SK-N-MC (cell line): ENCODE measurements at regions not wholly inside any gene's neighbourhood (a gene's known extent, or its start where the extent isn't known, plus 50 kb on each side); places are given as distances from the start of the nearest gene placed in this dataset.

Experiments
- DNase-seq: peaks from one replicate; pipeline ENCODE4 v3.0.0-alpha.2; 2011; ENCODE audit warnings: low read depth, low spot score
- H3K27ac ChIP-seq: fragments of 200-600 bp; sonication (generic); 2 replicates; pipeline ENCODE4 v1.5.1; 2016; ENCODE audit warnings: mixed run types
- H3K36me3 ChIP-seq: fragments of 200-600 bp; sonication (generic); 2 replicates; pipeline ENCODE4 v1.6.1; 2017; ENCODE audit warnings: antibody characterized with exemption, low read length, mixed read lengths; ENCODE audit not compliant: insufficient read depth
- H3K4me3 ChIP-seq: fragments of 200-600 bp; sonication (generic); 2 replicates; pipeline ENCODE4 v1.5.1; 2016
- H3K9ac ChIP-seq: fragments of 200-600 bp; sonication (generic); 2 replicates; pipeline ENCODE4 v1.8.0; 2017; ENCODE audit warnings: mixed run types, mixed read lengths; ENCODE audit not compliant: insufficient read length
- H3K9me3 ChIP-seq: fragments of 200-600 bp; sonication (generic); 2 replicates; pipeline ENCODE4 v1.6.1; 2017; ENCODE audit warnings: low read depth, mild to moderate bottlenecking, antibody characterized with exemption, low read length, moderate library complexity, mixed read lengths
- EZH2 ChIP-seq: fragments of 200-600 bp; sonication (generic); IDR thresholded peaks from one replicate; pipeline ENCODE4 v1.6.1; 2017; ENCODE audit warnings: antibody characterized with exemption
- FOXP2 ChIP-seq: optimal IDR thresholded peaks from 2 replicates; pipeline ENCODE3; 2011; ENCODE audit warnings: mild to moderate bottlenecking, moderate library complexity; ENCODE audit not compliant: insufficient read depth; ENCODE audit errors: extremely low read length, control extremely low read depth
- POLR2AphosphoS5 ChIP-seq: IDR thresholded peaks from 2 replicates; pipeline ENCODE4 v1.6.1; 2012; ENCODE audit warnings: mild to moderate bottlenecking, low read depth, low read length, borderline replicate concordance

DNA sequence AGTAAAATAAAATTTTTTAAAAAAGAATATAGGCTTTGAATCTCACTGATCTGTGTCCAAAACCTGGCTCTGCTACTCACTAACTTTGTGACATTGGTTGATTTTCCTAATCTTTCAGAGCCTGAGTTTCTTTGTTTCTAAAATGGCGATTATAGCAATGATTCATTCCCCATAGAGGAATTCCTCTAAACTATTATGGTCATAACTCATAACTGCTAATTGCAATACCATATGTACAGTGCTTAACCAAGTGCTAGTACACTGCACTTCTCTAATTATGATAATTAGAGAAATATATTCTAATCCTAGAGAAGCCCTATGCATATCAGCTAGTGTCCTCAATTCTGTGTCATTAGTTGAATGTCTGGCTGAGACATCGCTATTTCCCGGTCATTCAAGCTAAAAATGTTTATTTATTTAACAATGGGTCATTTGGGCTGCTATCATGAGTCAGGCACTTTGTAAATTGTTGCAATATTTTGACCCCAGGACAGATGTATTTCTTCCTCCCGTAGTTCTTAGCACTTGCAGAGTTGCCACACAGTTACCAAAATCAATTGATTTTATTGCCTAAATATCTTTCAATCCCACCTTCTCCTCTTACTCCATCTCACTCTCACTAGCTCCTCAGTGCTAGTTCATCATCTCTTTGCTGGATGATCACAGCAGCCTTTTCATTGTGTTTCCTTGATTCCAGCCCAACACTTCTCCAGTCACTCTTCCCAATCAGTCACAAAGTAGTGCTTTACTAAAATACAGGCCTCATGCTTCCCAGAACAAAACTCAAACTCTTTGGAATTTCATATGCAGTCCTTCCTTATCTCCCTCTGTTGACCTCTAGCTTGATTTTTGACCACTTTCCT lies 200.9 kb upstream of the PAPPA start:
- Histone ChIP-seq H3K27ac (no peak overlapping the region), H3K4me3 (no peak overlapping the region), H3K9me3 (no peaks in the 10 kb centered on the region), H3K36me3 (no peaks in the 10 kb centered on the region), H3K9ac (no peak overlapping the region)
- no peak for DNase-seq
- TF ChIP-seq EZH2 (no peak), POLR2AphosphoS5 (no peak), FOXP2 (no peak)

- Histone ChIP-seq H3K9ac (no peak overlapping the region), H3K9me3 (no peaks in the 10 kb centered on the region), H3K4me3 (no peak overlapping the region), H3K36me3 (no peaks in the 10 kb centered on the region), H3K27ac (no peak overlapping the region)
- no peak for DNase-seq
- TF ChIP-seq EZH2 (no peak), POLR2AphosphoS5 (no peak), FOXP2 (no peak)
These were observed 197.2 kb upstream of the PAPPA start for GRCh38 chr9:115956371-115956770.

DNA sequence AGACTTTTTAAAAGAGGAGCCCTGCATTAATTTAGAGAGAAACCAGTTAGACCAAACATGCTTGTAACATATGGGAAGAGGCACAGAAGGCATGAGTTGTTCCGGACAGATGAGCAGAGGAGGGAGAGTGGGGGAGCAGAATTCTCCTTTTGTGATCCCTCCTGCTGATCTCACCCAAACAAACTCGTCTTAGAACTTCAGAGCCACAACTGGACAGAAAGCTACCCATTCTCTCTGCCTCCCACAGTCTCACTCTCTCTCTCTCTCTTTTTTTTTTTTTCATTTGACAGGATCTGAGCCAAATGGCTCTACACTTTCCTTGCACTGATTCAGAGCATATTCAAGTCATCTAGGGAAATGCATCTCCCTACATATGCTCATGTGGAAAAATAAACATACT lies 196.0 kb upstream of the PAPPA start:
- Histone ChIP-seq H3K9me3 (no peaks in the 10 kb centered on the region), H3K36me3 (no peaks in the 10 kb centered on the region), H3K27ac (0 out of 2 replicates have a peak overlapping the region, but pooled peaks have one; percentile 7), H3K4me3 (no peak overlapping the region), H3K9ac (no peak overlapping the region)
- TF ChIP-seq EZH2 (no peak), POLR2AphosphoS5 (no peak), FOXP2 (no peak)
- no peak for DNase-seq

DNA sequence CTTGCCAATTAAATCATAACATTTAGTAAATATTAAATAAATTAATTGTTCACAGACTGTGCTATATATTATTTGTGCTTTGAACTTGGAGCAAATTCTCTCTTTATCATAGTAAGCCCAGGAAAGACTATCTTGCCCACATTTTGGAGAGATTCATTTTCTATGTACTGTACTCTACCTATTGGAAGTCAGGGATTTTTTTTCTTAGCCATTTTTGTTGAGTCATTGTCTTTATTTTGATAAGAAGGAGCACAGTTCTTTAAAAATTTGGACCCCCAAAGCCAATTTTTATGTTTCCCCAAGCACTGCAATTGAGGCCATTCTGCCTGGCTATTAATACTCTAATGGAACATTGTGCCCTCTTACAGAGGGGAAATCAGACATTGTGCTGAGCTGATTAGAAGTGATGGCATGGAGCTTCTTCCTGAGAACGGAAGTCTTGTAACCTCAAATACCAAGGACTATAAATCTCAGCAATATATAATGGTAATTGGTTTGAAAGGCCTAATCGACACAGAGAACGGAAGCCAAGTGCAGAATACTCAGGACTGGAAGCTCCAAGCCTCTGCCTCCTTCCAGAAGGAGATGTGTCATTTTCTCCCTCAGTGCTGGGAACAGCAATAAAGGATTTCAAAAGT lies 188.8 kb upstream of the PAPPA start:
- Histone ChIP-seq H3K9ac (peak overlapping the region; percentile 60), H3K36me3 (no peaks in the 10 kb centered on the region), H3K9me3 (no peaks in the 10 kb centered on the region), H3K4me3 (peak overlapping the region; percentile 71), H3K27ac (peak overlapping the region; percentile 97)
- DNase-seq = peak; percentile 96
- TF ChIP-seq EZH2 (no peak), POLR2AphosphoS5 (peak; percentile 73; the same call in 1 of the 2 replicates)

- no peak overlapping the region for H3K9ac ChIP-seq
- H3K9me3 ChIP-seq = no peaks in the 10 kb centered on the region
- no peaks in the 10 kb centered on the region for H3K36me3 ChIP-seq
- peak overlapping the region; percentile 97 for H3K27ac ChIP-seq
- DNase-seq = no peak
- TF ChIP-seq EZH2 = no peak
- TF ChIP-seq POLR2AphosphoS5 = no peak
- TF ChIP-seq FOXP2 = no peak
- H3K4me3 ChIP-seq = peak overlapping the region; percentile 50
These were observed 186.9 kb upstream of the PAPPA start for GRCh38 chr9:115966660-115967059.

- no peak for DNase-seq
- H3K27ac ChIP-seq = no peak overlapping the region
- TF ChIP-seq POLR2AphosphoS5 (no peak), FOXP2 (no peak)
- H3K9ac ChIP-seq = no peak overlapping the region
- no peak overlapping the region for H3K4me3 ChIP-seq
- no peaks in the 10 kb centered on the region for H3K9me3 ChIP-seq
- H3K36me3 ChIP-seq = no peaks in the 10 kb centered on the region
These were observed 184.5 kb upstream of the PAPPA start for GRCh38 chr9:115969096-115969495.

- no peak for DNase-seq
These were observed 181.2 kb upstream of the PAPPA start for GRCh38 chr9:115972362-115972761.

DNA sequence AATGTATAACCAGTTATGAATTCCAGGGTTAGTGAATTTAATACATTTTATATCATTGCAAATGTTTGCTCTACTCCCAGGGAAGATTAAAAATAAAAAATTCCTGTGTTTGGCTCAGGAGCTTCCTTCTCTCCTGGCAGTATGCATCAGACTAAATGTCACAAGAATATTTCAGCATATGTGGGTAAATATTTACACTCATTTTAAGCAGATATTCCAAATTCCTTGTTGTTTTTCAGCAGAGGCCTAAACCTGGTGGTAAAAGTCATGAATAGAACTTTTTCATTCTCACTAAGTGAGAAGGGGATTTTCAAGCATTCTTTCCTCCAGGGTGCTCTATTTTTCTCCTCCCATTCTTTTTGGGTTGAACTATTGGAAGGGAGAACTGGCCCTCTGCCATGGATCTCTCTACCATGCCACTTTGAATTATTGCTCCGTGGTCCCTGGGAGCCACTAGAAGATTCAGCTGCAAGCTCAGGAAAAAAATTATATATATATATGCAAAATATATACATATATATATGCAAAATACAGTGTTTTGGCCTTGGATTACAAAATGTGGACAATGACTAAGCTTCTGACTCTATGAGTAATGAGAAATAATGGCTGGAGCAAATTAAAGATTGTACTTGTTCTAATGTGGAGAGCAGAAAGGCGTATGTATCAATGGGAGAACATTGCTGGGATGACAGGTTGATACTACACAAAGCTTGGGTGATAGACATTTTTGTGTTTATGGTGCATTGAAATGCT lies 180.6 kb upstream of the PAPPA start:
- TF ChIP-seq POLR2AphosphoS5 = no peak
- no peak for TF ChIP-seq FOXP2
- TF ChIP-seq EZH2 = no peak
- Histone ChIP-seq H3K36me3 (no peaks in the 10 kb centered on the region), H3K9ac (peak overlapping the region; percentile 58), H3K4me3 (peak overlapping the region; percentile 19; the same call in 1 of the 2 replicates), H3K27ac (peak overlapping the region; percentile 95), H3K9me3 (no peaks in the 10 kb centered on the region; the same call in 1 of the 2 replicates)
- DNase-seq = no peak

More at GRCh38 chr9:115972362-115972761, 181.2 kb upstream of the PAPPA start:
- H3K9ac ChIP-seq = no peak overlapping the region
- no peaks in the 10 kb centered on the region; the same call in 1 of the 2 replicates for H3K9me3 ChIP-seq
- no peaks in the 10 kb centered on the region for H3K36me3 ChIP-seq
- H3K27ac ChIP-seq = peak overlapping the region; percentile 95
- TF ChIP-seq EZH2 (no peak), POLR2AphosphoS5 (no peak), FOXP2 (no peak)
- peak overlapping the region; percentile 19; the same call in 1 of the 2 replicates for H3K4me3 ChIP-seq
